ENCODE measurements at regions not wholly inside any gene's neighbourhood (a gene's known extent, or its start where the extent isn't known, plus 50 kb on each side); places are given as distances from the start of the nearest gene placed in this dataset.

- DNase-seq = no peak
Observed at GRCh38 chr5:158080112-158080511, 221.2 kb upstream of the CLINT1 start.

DNA sequence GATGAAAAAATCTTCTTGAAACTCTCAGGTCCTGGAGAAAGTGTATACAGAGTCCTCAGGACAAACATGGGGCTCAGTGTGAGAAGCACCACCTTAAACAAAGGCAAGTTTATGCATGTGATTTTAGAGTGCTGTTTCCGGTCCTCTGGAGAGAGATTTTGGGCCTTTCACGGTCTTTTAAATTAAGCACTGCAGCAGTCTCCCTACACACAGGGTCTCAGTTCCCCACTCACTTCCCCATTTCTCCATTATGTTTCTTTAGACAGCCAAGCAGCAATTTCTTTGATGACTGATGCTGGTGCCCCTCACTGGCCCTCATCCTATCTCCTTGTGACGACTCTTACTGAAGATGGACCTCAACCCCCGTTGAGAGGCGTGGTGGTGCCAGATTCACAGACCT is 220.2 kb upstream of the CLINT1 start:
- no peak for DNase-seq

- DNase-seq = peak; percentile 0
Observed at GRCh38 chr5:158074992-158075769, 216.2 kb upstream of the CLINT1 start.

DNA sequence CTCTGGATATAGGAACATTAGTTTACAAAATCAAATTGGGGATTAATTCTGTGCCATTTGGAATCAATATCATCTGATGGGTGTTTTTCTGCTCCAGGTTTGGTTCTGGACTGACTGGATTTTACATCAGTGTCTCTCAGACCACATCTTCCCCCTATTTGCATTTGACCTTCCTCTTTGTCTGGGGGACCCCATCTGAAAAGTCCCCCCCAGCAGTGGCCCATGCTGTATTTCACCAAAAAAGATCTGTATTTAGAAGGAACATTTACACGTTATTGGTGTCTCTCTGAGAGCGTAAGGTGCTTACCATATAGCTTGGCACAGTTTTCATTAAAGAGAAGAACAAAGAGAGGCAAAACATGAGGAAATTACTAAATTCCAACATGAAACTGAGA is 215.6 kb upstream of the CLINT1 start:
- no peak for DNase-seq

DNA sequence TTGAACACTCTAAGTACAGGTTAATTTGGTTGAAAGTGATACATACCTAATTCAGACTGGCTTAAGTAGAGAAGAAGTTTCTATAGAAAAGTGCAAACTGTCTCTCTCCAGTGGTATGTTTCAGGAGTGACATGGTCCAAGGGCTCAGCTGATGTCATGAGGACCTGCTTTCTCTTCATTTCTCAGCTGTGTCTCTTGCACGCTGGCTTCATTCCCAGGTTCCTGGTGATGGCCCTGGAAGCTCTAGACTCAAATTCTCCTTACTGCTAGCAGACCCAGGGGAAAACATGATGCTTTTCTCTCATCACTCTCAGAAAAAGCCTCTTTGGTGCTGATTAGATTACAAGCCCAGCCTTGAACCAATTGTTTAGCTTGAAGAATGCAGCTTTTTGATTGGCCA is 211.9 kb upstream of the CLINT1 start:
- DNase-seq = no peak

- no peak for DNase-seq
Observed at GRCh38 chr5:158069838-158070237, 210.9 kb upstream of the CLINT1 start.

GRCh38 chr5:158068964-158069363 is 210.0 kb upstream of the CLINT1 start:
- no peak for DNase-seq

- no peak for DNase-seq
Observed at GRCh38 chr5:158066076-158066475, 207.1 kb upstream of the CLINT1 start.

GRCh38 chr5:158064334-158065123 is 205.6 kb upstream of the CLINT1 start:
- DNase-seq = no peak

GRCh38 chr5:158063052-158063451 is 204.1 kb upstream of the CLINT1 start:
- DNase-seq = no peak

DNA sequence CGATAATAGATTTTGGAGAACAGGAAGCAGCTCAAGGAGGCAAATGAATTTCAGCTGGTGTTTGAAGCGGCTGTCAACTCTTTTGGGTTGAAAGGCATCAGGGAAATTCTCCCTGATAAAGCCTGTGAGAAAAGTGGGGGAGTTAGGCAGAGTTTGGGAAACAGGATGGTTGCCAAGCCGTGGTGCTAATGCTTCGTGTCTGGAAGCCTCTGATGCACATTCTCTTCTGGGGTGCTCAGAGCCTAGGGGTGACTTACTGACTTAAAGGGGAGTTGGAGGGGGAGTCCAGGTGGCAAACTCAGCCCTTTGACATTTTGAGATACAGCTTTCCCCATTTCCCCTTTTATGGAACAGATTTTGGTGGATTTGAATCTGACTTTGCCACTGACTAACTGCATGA is 202.5 kb upstream of the CLINT1 start:
- no peak for DNase-seq

GRCh38 chr5:158060212-158060611 is 201.3 kb upstream of the CLINT1 start:
- no peak for DNase-seq

DNA sequence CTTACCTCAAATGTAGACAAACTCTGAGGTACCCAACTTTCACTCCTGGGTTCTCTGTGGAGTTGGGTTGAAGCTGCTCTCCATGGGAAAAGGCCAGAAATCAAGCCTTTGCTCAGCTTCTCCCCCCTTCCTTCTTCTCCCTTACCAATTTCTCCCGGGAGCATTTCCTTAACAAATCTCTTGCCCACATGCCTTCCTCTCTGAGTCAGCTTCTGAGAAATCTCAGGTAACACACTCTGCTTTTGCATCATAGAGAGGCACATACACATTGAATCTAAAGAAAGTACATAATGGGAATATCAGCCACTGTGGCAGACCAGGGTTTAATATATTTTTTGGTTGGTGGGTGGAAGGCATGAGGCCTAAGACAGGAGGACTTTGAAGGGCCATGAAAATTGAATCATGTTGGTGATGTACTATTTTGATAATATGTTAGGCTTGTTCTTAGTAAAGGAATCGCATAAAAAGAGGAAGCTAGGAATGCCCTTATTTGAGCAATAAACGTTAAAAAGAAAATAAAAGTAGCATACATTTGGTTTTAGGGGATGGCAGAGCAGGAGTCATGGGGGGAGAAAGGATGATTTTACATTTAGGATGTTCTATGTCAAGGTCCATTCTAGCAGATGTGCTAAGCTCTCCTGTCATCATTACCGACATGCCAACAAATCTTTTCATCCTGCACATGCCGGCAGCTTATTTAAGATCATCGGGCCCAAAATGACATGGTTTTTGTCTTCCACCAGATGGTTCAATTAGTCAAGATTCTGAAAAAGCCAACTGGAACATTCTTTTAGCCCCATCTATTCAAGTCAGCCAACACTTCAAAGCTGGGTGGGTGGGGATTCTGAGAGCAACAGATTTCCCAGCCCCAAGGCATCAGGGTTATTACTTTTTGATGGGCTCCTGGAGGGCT is 199.5 kb upstream of the CLINT1 start:
- DNase-seq = no peak

DNA sequence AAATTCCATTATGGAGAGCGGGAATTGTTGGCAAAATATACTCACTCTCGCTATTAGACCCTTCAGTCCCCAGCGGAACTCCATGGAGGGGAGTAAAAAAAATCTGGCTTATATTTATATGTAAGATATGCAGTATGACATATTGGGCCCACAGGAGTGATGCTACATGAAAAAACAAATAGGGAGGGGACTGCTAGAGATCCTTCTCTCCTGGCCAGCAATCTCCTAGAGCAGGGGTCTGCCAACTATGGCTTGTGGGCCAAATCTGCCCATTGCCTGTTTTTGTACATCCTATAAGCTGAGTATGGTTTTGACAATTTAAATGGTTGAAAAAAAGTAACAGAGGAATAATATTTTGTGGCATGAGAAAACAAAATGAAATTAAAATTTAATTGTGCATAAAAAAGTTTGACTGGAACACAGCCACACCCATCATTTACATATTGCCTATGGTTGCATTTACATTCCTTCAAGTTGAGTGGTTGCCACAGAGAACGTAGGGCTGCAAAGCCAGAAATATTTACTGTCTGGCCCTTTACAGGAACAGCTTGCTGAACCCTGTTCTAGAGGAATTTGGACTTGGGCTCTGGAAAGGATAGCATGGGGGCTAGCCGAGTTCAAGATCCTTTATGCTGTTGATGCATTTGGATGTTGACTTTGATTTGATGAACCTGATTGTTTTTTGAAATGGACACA is 197.3 kb upstream of the CLINT1 start:
- DNase-seq = no peak

DNA sequence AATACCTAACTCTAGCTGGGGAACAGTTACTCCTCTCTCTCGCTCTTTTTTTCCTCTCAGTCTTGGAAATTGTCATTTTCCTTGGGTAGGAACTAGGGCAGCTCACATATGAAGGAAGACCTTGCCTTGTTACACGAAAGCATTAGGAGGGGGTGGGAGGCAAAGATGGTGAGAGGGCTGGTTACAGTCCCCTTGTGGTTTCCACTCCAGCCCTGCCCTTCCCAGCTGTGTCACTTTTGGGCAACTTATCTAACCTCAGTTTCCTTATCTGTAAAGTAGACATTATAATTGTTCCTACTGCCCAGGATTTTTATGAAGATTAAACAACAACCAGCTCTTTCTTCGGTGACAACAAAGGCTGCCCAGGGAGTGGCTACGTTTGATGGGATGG is 196.2 kb upstream of the CLINT1 start:
- DNase-seq = no peak

DNA sequence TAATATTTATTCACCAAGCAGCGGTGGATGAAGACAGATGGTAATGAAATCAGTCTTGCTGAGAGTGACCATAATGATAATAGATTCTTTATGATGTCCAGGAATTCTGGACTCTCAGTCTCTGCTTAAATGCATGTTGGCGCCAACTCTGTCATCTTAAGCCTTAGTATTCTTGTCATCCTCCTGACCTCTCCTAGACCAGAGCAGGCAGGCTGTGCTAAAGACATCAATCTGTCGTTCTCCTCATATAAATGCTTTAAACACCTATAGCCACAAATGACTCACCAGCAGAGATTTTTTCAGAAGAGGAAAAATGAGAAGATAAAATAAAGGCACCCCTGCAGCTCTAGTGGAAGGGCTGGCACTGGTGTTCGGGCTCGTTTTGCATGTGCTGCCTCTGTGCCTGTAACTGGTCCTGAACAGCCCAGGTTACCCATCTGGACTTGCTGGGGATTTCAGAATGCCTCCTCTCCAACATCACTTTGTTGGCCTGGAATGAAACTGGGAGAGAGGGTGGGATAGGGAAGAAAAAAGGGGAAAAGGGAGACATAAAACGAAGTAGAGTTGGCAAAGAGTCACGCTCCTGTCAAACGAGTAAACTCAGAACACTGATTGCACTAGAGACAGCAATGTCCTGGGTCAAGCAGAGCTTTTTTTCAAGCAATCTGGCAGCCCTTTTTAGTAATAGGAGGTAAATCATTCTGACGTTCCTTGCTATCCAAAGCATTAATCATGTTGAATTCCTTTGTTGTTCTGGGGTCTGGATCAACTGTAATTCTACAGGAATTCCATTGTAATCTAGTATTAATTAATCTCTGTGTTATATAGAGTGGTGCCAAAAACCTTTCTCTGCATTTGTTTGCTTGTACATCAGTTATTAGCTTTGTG is 195.5 kb upstream of the CLINT1 start:
- no peak for DNase-seq

DNA sequence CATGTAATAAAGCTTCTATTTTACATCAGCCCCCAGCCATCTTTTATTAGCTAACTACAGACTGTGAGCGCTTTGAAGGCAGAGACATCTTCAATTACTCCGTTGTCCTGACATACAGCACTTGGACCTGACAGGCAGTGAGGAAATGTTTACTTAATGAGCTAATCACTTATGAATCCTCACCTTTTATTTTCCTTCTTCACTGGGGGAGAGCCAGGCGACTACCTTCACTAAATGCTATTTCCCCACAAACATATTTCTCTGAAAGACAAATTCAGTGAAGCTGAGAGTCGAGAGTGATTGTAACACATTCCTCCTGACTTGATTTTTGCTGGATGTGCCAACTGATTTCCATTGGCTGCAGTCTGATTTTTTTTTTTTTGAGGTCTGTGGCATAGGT is 192.1 kb upstream of the CLINT1 start:
- DNase-seq = no peak

DNA sequence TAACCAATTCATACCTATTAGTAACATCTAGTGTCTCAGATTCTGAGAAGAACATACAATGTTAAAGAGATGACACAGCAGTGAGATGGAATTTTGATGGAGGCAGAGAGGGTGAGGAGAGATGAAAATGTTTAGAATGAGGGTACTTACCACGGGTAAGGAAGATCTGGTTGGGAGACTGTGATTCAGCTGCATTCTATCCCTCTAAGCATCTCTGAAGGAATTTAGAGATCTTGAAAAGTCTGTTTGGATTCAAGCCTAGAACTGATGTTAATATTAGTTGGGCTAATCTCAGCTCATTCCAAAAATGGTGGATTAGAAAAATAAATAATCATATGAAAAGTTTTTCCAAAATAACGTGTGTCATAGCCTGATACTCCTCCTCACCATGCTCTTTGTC is 191.5 kb upstream of the CLINT1 start:
- no peak for DNase-seq

DNA sequence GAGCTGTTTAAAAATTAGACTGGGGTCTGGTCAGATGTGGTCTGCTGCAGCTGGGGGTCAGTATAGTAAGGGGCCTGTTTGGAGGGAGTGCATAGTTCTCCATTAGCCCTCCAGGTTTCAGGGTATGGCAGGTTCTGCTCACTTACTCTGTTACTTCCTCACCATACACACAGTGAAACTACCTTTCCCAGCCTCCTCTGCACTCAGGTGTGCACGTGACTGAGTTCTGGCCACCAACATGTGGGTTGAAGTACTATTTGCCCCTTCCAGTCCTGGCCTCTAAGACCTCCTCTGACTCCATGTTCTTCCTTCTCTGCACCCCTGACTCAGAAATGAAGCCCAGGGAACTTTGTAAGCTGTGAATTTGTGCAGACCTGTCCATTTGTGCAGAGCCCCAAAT is 190.5 kb upstream of the CLINT1 start:
- no peak for DNase-seq

DNA sequence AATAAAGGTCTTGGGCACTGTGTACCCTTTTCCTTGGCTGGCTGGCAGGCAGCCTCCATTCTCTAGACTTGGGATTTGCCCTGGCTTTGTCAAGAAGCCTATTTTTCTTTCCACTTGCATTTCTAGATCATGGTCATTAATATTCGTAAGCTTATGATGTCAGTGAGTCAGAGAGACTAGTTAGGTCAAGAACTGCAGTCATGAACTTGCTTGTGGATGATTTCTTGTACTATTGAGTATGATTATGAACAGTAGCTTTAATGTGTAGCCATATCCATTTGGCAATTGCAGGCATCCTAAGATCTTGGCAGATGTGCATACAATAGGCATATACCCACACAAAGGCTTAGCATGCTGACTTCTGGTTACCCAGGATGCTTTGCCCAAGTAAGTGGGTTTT is 186.8 kb upstream of the CLINT1 start:
- no peak for DNase-seq

DNA sequence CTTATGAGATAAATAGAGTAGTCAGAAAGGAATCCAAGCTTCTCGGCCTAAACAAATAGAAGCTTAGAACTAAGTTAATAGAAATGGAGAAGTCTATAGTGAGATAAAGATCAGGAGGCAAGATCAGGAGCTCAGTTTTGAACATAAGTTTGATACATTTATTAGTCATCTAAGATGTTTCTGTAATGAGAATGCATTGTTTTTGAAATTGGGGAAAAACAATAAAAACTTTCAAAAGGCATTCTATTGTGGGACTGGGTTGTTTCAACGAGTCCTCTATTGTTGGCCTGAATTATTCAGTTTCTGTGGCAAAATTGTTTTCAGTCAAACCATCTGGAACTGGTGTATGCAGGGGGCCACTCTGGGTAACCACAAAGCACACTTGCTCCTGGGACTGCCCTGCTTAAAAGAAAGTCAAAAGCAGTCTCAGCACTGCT is 181.0 kb upstream of the CLINT1 start:
- DNase-seq = no peak

- DNase-seq = no peak
Observed at GRCh38 chr5:158039441-158039840, 180.5 kb upstream of the CLINT1 start.
